ENCODE measurements at regions not wholly inside any gene's neighbourhood (a gene's known extent, or its start where the extent isn't known, plus 50 kb on each side); places are given as distances from the start of the nearest gene placed in this dataset.

DNA sequence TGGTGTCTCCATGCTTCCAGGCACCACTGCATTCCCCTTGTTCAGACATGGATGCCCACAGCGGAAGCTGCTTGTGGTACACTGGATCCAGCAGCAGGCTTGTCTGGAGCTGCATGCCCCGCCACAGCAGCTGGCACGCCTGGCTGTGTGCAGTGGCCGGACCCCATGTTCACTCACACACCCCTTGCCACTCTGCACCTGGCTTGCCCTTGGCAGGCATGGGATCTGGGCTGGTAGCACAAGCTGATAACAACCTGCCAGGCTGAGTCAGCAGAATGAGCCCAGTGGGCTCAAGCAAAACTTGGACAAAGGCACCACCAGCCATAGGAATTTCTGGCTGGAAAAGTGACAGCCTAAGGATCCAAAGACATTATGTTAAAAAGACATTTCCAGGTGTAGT, 91.8 kb upstream of the TMEM168 start:
- TF ChIP-seq, protein P1, sequence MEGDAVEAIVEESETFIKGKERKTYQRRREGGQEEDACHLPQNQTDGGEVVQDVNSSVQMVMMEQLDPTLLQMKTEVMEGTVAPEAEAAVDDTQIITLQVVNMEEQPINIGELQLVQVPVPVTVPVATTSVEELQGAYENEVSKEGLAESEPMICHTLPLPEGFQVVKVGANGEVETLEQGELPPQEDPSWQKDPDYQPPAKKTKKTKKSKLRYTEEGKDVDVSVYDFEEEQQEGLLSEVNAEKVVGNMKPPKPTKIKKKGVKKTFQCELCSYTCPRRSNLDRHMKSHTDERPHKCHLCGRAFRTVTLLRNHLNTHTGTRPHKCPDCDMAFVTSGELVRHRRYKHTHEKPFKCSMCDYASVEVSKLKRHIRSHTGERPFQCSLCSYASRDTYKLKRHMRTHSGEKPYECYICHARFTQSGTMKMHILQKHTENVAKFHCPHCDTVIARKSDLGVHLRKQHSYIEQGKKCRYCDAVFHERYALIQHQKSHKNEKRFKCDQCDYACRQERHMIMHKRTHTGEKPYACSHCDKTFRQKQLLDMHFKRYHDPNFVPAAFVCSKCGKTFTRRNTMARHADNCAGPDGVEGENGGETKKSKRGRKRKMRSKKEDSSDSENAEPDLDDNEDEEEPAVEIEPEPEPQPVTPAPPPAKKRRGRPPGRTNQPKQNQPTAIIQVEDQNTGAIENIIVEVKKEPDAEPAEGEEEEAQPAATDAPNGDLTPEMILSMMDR (IDR thresholded peaks at IDR 0.05; ENCODE audit: low read length) = no peak
- no peak for TF ChIP-seq EZH2 (IDR thresholded peaks at IDR 0.05; ENCODE audit: borderline replicate concordance, low read length)

Measured in OCI-LY1 (cell line).